ENCODE measurements at regions not wholly inside any gene's neighbourhood (a gene's known extent, or its start where the extent isn't known, plus 50 kb on each side); places are given as distances from the start of the nearest gene placed in this dataset.

GRCh38 chr5:101112645-101113044 is 209.6 kb upstream of the ST8SIA4 start:
- TF ChIP-seq, protein P1, sequence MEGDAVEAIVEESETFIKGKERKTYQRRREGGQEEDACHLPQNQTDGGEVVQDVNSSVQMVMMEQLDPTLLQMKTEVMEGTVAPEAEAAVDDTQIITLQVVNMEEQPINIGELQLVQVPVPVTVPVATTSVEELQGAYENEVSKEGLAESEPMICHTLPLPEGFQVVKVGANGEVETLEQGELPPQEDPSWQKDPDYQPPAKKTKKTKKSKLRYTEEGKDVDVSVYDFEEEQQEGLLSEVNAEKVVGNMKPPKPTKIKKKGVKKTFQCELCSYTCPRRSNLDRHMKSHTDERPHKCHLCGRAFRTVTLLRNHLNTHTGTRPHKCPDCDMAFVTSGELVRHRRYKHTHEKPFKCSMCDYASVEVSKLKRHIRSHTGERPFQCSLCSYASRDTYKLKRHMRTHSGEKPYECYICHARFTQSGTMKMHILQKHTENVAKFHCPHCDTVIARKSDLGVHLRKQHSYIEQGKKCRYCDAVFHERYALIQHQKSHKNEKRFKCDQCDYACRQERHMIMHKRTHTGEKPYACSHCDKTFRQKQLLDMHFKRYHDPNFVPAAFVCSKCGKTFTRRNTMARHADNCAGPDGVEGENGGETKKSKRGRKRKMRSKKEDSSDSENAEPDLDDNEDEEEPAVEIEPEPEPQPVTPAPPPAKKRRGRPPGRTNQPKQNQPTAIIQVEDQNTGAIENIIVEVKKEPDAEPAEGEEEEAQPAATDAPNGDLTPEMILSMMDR (IDR thresholded peaks at IDR 0.05; ENCODE audit: insufficient read depth, low read length), result no peak
- no peak for TF ChIP-seq POLR2AphosphoS5 (IDR thresholded peaks at IDR 0.05; ENCODE audit: low read depth)
- TF ChIP-seq SPI1 (IDR thresholded peaks at IDR 0.05; ENCODE audit: borderline replicate concordance, low read depth), result no peak
